Adipocyte (in vitro differentiated cells): ENCODE measurements at regions not wholly inside any gene's neighbourhood (a gene's known extent, or its start where the extent isn't known, plus 50 kb on each side); places are given as distances from the start of the nearest gene placed in this dataset.

Experiments
- DNase-seq: peaks from one replicate; pipeline ENCODE4 v3.0.0-alpha.2; 2015; ENCODE audit warnings: low read depth
- H3K27me3 ChIP-seq: replicated peaks from 2 replicates; pipeline ENCODE4 v1.7.0; 2013; ENCODE audit warnings: mild to moderate bottlenecking, low read length, moderate library complexity; ENCODE audit not compliant: control insufficient read depth, insufficient read depth
- H3K36me3 ChIP-seq: 2 replicates; pipeline ENCODE4 v1.7.0; 2013; ENCODE audit warnings: low read length, mild to moderate bottlenecking, moderate library complexity; ENCODE audit not compliant: control insufficient read depth, insufficient read depth, severe bottlenecking
- H3K4me1 ChIP-seq: 2 replicates; pipeline ENCODE4 v1.7.0; 2013; ENCODE audit warnings: mild to moderate bottlenecking, low read length, moderate library complexity; ENCODE audit not compliant: control insufficient read depth, insufficient read depth
- H3K4me3 ChIP-seq: 2 replicates; pipeline ENCODE4 v1.7.0; 2013; ENCODE audit warnings: mild to moderate bottlenecking, low read length, moderate library complexity
- H3K9ac ChIP-seq: 2 replicates; pipeline ENCODE4 v1.7.0; 2013; ENCODE audit warnings: mild to moderate bottlenecking, low read length, moderate library complexity
- H3K9me3 ChIP-seq: 2 replicates; pipeline ENCODE4 v1.7.0; 2013; ENCODE audit warnings: mild to moderate bottlenecking, low read length, moderate library complexity; ENCODE audit not compliant: control insufficient read depth

DNA sequence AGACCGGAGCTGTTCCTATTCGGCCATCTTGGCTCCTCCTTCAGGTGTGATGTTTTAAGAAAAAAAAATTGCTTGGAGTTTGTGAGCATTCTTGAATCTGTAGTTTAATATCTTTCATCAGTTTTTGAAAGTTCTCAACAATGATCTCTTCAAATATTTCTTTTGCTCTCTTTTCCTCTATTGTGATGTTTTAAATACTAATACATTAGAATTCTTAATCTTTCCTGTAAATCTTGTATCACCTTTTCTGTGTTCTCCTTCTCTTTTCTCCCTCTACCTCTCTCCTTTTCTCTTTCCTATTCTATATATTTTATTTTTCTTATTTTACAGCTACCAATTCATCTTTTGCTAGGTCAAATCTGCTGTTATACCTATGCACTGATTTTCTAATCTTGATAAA is 212.3 kb downstream of the RPS12 start:
- H3K27me3 ChIP-seq = peaks cover 2% of the 10 kb centered on the region
- H3K36me3 ChIP-seq = no peaks in the 10 kb centered on the region
- no peaks in the 10 kb centered on the region for H3K4me1 ChIP-seq
- peaks cover 22% of the 10 kb centered on the region for H3K9me3 ChIP-seq
- no peak overlapping the region for H3K4me3 ChIP-seq
- DNase-seq = no peak
- H3K9ac ChIP-seq = no peak overlapping the region

DNA sequence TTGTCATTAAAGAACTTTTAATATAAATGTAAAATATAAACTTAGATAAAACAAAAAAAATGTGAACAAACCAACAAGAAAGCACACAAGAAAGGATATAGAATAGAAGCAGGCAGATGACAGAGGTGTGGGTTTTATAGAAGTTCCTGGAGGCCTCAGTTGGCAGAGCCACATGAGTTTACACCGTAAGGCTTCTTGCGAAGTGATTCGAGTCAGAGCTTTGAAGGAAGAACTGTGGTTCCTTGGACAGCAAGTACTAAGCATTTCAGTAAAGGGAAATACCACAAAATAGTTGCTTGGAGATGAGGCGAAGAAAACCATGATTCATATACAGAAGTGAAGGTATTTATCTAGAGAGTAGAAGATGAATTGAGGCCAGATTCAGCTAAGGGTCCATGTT is 207.9 kb upstream of the EYA4 start:
- DNase-seq = no peak
- Histone ChIP-seq H3K36me3 (no peaks in the 10 kb centered on the region), H3K4me1 (no peaks in the 10 kb centered on the region), H3K4me3 (no peak overlapping the region), H3K27me3 (peaks cover 2% of the 10 kb centered on the region), H3K9me3 (peaks cover 10% of the 10 kb centered on the region), H3K9ac (no peak overlapping the region)

DNA sequence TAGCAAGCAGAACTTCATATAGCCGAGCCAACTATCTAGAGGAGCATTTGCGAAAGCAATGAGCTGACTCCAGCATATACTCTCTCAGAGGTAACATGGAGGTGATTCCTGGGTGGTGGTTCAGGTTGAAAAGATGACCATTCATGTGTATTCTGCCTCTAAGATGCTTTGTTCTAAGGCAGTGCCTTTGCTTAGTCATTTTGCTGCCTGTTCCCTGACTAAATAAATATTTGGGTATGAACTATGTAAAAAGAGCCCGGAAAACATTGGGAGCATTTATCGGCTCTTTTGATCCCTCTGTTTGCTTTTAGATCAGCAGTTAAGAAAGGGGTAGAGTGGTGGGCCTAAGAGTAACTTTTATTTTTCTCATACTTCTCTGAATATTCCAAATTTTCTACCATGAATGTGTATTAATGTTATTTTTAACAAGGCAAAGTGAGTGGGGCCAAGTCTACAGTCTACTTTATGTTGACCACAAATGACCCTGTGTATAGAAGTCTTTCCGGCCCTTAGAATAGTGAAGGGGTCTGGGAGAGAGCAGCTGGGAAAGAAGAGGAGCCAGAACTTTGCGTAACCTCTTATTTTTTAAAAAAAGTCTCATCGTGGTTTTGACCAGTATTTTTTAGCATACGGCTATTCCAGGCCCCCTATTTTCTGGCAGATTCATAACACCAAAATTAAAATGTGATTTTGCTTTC is 206.5 kb upstream of the EYA4 start:
- Histone ChIP-seq H3K9me3 (peaks cover 3% of the 10 kb centered on the region), H3K9ac (no peak overlapping the region), H3K36me3 (no peaks in the 10 kb centered on the region), H3K4me3 (no peak overlapping the region), H3K4me1 (no peaks in the 10 kb centered on the region), H3K27me3 (no peaks in the 10 kb centered on the region)
- no peak for DNase-seq

DNA sequence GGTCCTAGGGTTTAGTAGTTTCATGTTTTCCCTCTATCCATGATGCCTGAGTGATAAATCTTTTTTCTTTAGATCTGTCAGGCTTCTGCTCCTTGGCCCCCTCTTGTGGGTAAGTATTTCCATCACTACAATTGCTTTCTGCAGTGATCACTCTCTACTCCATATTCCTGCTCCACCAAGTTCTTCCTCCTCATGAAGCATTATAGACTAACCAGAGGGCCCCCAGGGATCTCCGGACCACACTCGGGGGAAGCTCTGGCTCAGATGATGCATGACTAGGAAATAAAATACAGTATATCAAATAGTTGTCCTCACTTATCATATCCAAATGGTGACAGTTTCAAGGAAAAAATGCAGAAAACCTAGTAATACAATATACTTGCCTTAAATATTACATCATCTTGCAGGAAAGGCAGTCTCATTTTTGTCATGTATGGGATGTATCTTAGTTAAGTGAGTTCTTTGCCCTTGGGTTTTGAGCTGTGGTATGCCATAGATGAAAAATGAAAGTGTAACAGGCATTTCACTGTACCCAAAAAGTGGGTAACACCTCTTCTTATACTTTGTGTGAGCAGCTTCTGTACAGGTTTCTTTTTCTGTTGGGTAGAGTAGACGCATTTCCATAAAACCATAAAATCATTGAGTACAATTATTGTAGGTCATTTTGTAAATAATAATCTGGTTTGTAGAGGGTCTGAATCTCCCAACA is 200.9 kb upstream of the EYA4 start:
- H3K9me3 ChIP-seq = no peaks in the 10 kb centered on the region
- H3K27me3 ChIP-seq = no peaks in the 10 kb centered on the region
- no peaks in the 10 kb centered on the region for H3K4me1 ChIP-seq
- DNase-seq = peak; percentile 66
- no peak overlapping the region for H3K4me3 ChIP-seq
- no peaks in the 10 kb centered on the region for H3K36me3 ChIP-seq
- H3K9ac ChIP-seq = no peak overlapping the region

DNA sequence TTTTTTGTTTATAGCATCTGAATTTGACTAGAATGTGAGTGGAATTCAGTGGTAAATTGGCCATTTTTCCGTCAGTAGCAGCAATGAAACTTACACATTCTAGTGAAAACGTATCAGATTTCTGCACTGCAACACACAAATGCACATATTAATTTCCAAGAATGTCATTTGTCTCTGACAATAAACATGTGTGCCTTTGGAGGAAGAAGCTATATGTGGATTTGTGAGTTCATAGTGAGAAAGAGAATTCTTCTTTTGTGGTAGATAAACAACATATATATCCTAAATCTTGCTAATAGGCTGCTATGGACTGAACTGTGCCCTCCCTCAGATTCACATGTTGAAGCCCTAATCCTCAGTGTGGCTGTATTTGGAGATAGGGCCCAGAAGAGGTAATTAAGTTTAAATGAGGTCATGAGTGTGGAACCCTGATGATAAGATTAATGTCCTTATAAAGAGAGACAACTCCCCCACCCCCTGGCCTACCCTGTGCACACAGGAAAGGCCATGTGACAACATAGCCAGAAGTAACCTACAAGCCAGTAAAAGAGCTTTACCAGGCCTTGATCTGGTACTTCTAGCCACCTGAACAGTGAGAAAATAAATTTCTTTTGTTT is 200.2 kb upstream of the EYA4 start:
- H3K4me1 ChIP-seq = no peaks in the 10 kb centered on the region
- no peak for DNase-seq
- no peaks in the 10 kb centered on the region for H3K27me3 ChIP-seq
- H3K9me3 ChIP-seq = no peaks in the 10 kb centered on the region
- H3K36me3 ChIP-seq = no peaks in the 10 kb centered on the region
- no peak overlapping the region for H3K9ac ChIP-seq
- H3K4me3 ChIP-seq = no peak overlapping the region

DNA sequence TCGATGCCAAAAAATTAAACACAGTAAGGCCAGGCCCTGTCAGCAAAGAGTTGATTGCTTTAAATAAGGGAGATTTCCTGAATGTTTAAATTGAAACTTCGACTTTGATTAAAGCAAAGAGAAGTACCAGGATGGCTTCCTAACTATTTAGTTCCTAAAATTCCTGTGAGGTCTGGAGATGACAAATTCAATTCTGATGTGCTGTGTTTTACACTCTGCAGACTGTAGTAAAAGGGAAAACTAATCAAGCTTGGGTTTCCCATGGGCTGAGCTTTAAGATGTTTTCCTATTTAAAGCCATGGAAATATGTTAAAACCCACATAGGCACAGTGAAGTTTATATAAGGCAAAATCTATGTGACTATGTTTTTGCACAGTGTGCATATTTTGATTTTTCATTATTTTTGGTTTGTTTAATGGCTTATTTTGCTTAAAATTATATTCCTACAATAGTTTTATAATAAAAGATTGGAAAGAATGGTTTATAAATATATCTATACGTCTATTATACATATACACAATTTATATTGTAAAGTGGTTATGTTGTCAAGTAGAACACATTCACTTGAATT is 198.5 kb upstream of the EYA4 start:
- Histone ChIP-seq H3K4me3 (no peak overlapping the region), H3K9ac (no peak overlapping the region), H3K4me1 (no peaks in the 10 kb centered on the region), H3K9me3 (no peaks in the 10 kb centered on the region), H3K36me3 (no peaks in the 10 kb centered on the region), H3K27me3 (no peaks in the 10 kb centered on the region)
- DNase-seq = peak; percentile 71

DNA sequence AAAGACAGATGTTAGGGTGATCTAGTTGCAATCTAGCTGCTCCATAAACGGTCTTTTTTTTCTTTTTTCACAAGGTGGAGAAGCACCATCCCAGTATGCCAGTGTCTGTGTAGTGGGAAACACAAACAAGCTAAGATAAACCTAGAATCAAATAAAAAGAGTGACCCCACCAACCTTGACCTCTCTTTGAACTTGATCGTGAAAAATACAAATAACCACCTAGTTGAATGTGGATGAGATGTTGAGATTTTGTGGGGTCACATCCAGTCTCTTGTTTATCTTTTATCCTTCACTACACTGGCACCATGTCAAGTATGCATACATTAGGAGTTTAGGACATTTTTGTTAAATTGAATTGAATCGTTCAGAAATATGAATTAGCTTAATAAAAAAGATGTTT is 194.6 kb upstream of the EYA4 start:
- Histone ChIP-seq H3K36me3 (no peaks in the 10 kb centered on the region), H3K27me3 (no peaks in the 10 kb centered on the region), H3K9ac (no peak overlapping the region), H3K9me3 (no peaks in the 10 kb centered on the region), H3K4me1 (no peaks in the 10 kb centered on the region), H3K4me3 (no peak overlapping the region)
- no peak for DNase-seq

DNA sequence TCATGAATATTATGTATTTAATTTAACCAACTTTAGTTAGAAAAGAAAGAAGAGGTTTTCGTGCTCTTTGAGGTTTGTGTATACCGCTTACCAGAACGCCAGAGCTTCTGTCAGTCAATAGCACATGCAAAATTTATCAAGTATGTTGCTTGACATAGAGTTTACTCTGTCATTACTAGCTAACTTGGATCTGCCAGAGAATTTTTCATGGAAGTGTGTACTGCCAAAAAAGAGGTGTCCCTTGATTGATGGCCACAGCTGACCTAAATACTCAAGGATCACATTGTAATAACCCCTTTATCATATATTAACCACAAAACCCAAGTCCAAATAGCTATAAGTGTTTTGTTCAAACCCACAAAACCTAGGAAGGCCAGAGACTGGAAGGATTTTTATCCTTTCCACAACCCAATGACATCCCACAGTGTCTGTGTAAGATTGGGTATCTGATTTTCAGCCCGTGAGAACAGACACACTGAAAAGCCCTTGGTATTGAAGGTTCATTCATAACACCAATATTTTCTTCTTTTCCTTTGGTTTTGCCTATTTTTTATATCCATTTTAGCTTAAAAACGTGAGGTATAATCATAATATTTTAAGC is 194.0 kb upstream of the EYA4 start:
- H3K4me3 ChIP-seq = no peak overlapping the region
- H3K27me3 ChIP-seq = no peaks in the 10 kb centered on the region
- H3K9ac ChIP-seq = no peak overlapping the region
- no peaks in the 10 kb centered on the region for H3K9me3 ChIP-seq
- no peaks in the 10 kb centered on the region for H3K36me3 ChIP-seq
- no peak for DNase-seq
- no peaks in the 10 kb centered on the region for H3K4me1 ChIP-seq

DNA sequence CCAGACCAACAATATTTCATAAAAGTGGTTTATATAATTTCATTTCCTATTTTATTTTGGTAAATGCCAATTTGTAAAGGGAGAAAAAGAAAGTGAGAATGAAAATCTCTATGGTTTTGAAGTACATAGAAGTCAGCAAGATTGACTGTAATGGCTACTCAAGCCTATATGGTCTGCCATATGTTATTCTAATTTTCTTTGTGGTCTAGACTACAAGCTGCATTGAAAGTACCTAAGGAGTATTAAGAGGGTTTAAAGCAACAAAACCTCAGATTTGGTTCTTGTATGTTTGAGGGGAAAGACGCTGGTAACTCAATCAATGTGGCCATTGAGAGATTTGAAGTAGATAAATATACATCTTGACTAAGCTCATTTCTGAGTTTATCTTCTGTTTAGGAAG is 193.5 kb upstream of the EYA4 start:
- no peaks in the 10 kb centered on the region for H3K4me1 ChIP-seq
- H3K27me3 ChIP-seq = no peaks in the 10 kb centered on the region
- H3K9me3 ChIP-seq = no peaks in the 10 kb centered on the region
- no peak for DNase-seq
- H3K36me3 ChIP-seq = no peaks in the 10 kb centered on the region
- no peak overlapping the region for H3K9ac ChIP-seq
- no peak overlapping the region for H3K4me3 ChIP-seq

DNA sequence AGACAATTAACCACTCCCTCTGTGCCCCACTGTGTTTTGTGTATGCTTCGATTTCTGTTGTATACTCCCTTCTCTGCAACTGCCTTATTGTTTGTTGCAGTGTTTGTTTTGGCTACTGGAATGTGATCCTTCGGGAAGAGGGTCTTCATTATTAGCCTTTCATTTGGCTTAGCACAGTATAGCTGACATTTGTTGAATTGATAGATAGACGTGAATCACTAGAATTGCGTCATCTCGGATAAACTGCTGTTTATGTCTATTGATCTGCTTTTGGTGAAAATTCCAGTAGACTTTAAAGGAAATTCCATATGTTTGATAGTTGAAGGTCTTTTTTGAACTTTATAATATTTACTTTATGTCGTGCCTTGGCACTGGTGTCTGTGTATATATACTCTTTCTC is 189.9 kb upstream of the EYA4 start:
- peaks cover 3% of the 10 kb centered on the region for H3K4me1 ChIP-seq
- no peaks in the 10 kb centered on the region for H3K9me3 ChIP-seq
- no peak for DNase-seq
- no peaks in the 10 kb centered on the region for H3K36me3 ChIP-seq
- no peak overlapping the region for H3K4me3 ChIP-seq
- H3K27me3 ChIP-seq = no peaks in the 10 kb centered on the region
- H3K9ac ChIP-seq = no peak overlapping the region

DNA sequence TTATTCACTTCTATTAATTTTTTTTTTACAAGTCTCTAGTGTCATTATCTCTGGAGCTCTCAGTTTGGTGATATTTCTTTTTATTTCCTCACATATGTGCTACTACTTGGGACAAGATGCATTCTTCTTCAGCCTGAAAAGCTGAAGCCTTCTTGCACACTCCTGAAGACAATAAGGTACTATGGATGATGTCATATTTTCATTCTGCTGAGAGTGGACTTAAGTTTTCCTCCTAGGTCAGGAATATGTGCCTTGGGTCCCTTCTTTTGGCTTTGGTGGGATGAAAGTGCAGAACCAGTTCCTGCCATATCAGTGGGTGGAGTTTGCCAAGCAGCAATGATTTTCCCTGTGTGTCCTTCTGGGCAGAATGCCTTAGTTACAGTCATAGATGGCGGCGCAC is 188.7 kb upstream of the EYA4 start:
- H3K36me3 ChIP-seq = no peaks in the 10 kb centered on the region
- DNase-seq = no peak
- H3K27me3 ChIP-seq = no peaks in the 10 kb centered on the region
- no peak overlapping the region for H3K9ac ChIP-seq
- H3K4me3 ChIP-seq = no peak overlapping the region
- peaks cover 3% of the 10 kb centered on the region for H3K4me1 ChIP-seq
- no peaks in the 10 kb centered on the region for H3K9me3 ChIP-seq
